HG03039 (cell line): ENCODE measurements at regions not wholly inside any gene's neighbourhood (a gene's known extent, or its start where the extent isn't known, plus 50 kb on each side); places are given as distances from the start of the nearest gene placed in this dataset.
"Not testable (repeated sequence)": the region's sequence is repeated elsewhere in the genome, so short reads cannot be mapped to it uniquely, and the experiment has no call there.

Experiments used
- ATAC-seq: cut with Tn5 transposase; IDR thresholded peaks from one replicate; pipeline ENCODE4 v1.9.1; 2021; ENCODE audit warnings: mild to moderate bottlenecking, moderate library complexity; ENCODE audit not compliant: unreplicated experiment

DNA sequence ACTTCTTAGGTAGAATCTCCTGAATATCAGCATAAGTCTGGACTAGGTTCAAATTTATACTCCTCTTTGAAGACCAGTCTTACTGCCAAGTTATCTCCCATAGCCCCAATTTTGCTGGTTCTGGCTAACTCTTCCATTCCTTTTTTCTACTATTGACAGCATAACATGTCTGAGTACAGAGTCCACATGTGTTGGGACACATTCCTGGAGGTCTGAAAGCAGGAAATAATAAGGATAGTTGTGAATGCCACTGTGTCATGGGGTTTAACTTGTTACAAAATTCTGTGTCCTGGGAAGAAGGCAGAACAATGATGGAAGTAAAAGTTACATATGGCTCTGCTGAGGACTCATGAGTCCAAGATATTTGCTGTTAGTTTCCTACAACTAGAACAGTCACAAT lies 57.4 kb upstream of the ZBTB20 start:
- no peak for ATAC-seq

DNA sequence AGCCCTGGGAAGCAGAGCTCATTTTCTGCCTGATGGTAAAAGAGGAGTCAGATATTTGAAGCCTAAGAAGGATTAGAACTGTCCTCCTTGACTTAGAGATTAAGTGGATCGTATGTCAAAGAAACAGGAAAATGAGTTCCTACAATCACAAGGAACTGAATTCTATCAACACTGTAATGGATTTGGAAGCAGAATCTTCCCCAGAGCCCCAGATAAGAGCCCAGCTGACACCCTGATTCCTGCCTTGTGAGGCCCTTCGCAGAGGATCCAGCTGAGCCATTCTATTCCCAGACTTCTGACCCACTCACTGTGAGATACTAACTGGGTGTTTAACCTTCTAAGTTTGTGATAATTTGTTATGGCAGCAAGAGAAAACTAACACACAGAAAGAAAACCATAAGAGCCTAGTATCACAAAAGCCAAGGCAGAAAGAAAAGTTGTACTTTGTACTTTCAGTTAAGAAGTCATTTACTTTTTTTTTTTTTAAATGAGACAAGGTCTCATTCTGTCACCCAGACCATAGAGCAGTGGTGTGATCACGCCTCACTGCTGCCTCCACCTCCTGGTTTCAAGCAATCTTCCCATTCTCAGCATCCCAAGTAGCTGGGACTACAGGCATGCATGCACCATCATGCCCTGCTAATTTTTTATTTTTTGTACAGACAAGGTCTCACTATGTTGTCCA lies 61.1 kb upstream of the ZBTB20 start:
- ATAC-seq, result no peak

DNA sequence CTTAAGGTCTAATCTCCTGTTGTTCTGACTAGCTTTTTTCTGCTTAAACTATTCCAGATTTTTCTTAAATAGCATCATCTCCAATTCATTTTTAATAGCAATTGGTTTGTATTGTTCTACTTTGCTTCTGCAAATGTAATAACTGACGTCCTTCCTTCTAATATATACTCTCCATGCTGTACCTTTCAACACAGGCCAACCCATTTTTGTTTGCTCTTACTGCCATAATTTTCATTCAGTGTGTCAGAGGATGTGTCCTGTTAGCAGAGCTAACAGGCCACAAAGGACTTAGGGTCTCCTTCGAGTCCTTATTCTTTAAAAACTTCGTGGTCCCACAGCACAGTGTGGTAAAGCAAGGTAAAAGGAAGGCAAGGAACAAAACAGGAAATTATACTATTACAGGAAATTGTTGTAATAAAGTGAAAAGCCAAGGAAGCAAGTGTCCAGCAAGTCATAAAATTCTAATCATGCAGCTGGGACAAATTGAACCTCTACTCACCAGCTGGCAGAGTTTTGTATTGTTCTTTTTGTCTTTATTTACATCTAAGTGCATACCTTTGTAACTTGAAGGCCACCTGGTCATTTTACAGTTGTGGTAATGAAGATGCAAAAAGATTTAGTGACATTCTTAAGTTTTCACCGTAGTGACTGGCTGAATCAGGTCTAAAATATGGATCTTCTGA lies 64.9 kb upstream of the ZBTB20 start:
- ATAC-seq, result no peak

DNA sequence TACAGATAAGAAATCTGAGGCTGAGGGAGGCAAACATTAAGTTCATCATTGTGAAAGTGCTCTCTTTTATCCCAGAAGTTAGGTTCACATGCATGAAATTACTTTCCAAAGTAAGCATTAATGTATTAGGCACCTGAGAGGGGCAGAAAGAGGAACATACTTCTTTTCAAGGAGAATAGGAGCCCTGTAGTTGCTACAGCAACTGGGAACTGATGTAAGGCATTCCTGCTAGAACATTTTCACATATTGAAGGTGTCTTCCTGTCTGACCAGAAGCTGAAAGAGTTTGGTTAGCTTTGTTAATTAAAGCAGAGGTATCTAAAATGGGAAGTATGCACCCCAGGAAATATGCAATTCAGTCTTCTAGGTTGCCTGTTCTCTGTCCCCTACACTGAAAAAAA lies 65.5 kb upstream of the ZBTB20 start:
- no peak for ATAC-seq

DNA sequence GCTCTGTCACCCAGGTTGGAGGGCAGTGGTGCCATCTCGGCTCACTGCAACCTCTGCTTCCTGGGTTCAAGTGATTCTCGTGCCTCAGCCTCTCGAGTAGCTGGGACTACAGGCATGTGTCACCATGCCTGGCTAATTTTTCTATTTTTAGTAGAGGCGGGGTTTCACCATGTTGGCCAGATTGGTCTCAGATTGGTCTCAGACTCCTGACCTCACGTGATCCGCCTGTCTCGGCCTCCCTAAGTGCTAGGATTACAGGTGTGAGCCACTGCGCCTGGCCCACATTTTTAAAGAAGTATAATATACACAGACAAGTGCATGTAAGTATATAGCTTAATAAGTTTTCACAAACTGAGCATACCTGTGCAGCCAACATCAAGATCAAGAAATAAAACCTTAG lies 66.0 kb upstream of the ZBTB20 start:
- not testable (repeated sequence) for ATAC-seq

DNA sequence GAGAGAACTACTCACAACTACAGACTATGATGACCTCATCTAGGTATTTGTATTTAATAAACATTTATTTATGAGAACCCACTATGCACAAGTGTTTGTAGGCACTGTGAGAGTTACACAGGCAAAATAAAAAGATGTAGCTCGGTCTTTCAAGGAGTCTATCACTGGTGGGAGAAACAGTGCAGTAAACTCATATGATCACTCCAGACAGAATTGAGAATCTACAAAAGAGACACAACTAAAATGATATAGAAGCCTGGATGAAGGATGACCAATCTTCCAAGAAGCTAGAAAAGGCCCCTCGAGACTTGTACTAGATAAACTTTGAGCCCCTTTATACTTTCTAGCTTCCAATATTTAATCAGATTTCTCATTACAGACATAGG lies 70.2 kb upstream of the ZBTB20 start:
- ATAC-seq, result no peak

DNA sequence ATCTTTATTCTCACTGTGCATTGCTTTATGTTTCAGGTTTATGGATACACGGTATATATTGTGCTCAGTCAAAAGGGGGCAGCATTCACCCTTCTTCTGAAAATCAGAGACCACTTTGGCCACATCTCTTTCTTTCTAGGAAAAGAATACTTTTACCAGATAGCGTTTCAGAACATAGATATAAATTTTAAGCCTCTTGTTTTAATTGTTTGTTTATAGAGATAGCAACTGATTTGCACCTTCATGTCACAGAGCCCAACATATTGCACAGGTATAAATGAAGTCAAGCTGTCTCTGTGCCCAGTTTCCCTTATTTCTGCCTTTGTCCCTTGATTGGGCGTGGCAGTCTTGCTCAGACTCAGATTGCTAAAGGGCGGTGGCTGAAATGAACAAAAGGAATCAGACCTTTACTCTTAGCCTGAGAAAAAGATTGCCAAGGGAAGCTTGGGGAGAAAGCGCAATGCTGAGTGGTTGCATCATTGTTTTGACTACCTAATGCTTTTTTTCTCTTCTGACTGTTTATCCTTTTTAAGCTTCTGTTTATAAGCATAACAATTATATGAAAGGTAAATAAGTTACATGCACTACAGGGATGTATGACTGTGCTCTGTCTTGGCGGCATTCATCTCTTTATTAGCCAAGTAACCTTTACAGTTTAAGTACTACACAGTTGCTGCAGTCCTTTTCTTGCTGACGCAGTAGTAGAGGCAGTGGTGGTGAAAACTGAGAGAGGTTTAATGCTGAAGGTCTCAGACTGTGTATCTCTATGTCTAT lies 70.8 kb upstream of the ZBTB20 start:
- ATAC-seq, result no peak

DNA sequence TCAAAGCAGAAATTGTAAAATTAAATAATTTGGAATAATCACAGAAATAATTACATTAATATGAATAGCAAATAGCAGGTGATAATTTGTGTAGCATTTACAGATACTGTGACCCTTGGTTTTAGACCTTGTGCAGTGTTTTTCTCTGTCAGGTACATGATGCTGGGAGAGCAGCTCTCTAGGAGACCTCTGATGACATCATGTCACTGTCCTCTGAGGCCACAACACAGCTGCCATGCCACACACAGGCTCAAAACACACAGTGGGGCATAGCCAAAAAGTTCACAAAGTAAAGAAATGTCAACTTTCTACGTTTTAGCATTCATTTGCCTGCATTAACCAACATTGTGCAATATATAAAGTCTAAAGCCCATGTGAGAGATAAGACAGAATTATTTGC lies 71.8 kb upstream of the ZBTB20 start:
- ATAC-seq, result no peak

DNA sequence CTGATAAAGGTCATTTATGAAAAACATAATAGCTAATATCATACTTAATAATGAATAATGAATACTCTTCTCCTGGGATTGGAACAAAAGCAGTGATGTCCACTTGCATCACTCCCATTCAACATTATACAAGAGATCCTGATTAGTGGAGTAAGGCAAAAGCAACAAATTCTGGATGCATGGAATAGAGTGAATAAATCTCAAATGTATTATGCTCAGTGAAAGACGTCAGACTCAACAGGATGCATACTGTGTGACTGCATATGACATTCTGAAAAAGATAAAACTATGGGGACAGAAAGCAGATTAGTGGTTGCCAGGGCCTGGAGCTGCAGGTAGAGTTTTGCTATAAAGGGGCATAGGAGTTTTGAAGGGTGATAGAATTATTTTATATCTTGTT lies 77.6 kb upstream of the ZBTB20 start:
- ATAC-seq, result no peak

DNA sequence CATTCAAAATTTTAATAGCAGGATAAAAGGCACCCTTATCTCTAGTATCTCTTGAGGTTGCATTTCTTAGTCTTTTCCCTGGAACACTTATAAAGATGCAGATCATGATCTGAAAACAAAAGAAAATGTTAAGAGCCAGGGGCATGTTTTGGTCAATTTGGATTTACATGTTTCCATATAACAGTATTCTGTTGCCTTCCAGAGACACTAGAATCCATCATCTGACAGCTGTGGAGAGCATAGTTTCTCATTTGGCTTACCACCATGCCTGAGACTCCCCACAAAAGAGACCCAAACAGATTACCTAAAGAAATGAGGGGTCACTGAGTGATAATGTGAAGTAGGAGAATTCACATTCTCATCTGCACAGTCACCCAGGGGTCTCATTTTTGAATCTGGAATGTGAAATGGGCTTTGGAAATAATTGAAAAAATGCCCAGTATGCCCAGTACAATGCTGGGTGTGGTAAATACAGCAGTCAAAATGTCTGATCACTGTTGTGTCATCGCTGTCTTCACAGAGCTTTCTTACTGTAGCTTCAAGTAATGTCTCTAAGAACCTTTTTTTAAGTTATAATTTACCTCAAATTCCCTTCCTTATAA lies 79.9 kb upstream of the ZBTB20 start:
- ATAC-seq, result no peak

DNA sequence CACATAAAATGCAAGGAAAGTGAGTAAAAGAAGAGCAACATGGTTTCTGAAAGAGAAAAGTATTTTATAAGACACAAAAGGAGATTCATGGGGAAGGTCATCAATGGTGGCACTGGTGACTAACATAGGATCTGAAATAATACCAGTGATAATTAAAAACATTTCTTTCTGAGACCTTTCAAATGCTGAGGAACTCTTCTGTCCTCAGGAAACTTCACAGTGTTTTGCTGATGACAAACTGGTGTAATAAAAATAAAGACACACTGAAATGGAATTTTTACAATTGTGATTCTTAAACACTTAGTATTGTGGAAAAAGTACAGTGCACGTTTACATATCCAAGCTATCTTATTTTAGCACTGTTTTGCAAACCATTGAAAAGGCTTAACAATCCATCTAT lies 80.4 kb upstream of the ZBTB20 start:
- ATAC-seq, result no peak

DNA sequence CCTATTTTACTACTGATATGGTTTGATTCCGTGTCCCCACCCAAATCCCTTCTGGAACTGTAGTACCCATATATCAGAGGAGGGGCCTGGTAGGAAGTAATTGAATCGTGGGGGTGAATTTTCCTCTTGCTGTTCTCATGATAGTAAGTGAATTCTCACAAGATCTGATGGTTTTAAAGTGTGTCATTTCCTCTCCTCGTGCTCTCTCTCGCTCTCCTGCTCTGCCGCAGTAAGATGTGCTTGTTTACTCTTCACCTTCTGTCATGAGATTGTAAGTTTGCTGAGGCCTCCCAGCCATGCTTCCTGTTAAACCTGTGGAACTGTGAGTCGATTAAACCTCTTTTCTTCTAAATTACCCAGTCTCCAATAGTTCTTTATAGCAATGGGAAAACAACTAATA lies 81.2 kb upstream of the ZBTB20 start:
- no peak for ATAC-seq

DNA sequence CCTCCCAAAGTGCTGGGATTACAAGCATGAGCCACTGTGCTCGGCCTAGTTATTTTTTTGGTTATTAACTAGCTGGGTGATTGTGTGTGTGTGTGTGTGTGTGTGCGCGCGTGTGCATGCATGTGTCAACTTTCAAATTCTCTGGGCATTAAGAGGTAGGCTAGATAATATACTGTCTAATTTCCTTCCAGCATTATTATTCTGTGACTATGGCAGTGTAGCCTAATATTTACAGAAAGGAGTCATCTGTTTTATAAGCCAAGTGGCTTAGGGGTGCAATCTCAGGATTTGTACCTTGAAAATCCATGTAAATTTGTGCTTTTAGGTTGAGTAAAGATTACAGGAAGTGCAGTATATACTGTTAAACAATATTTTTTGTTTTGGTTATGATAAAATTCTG lies 85.1 kb upstream of the ZBTB20 start:
- ATAC-seq, result no peak

DNA sequence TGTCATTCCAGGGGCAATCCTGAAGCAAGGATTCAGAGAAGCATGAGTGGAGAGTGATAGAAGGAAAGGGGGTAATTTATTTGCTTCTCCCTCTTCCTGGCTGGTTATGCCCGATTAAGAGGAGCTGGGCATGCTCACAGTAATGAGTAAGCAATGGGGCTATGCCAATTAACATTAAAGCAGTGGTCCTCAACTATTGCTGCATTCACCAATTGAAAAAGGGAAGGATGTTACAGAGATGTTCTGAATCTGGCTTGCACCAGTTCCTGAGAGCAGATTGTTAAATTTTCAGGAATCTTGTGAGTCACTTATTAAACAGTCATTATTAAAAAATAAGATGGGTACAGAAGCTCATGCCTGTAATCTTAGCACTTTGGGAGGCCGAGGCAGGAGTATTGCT lies 85.9 kb upstream of the ZBTB20 start:
- no peak for ATAC-seq

DNA sequence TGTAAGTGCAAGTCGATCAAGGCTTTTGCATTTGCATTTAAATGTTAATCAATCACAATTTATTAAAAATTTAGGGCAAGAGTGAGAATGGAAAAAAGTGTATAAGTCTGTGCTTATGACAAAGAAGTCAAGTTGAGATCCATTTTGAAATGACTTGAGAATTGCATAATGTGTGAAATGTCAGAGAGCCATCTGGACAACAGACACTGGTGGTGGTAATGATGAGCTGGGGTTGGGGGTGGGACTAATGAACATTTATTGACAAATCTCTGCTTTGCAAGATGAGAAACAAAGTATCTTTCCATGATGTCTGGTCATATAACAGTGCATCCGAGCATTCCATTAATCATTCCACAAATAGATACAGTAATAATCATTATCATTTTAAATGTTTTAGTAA lies 89.4 kb upstream of the ZBTB20 start:
- no peak for ATAC-seq

DNA sequence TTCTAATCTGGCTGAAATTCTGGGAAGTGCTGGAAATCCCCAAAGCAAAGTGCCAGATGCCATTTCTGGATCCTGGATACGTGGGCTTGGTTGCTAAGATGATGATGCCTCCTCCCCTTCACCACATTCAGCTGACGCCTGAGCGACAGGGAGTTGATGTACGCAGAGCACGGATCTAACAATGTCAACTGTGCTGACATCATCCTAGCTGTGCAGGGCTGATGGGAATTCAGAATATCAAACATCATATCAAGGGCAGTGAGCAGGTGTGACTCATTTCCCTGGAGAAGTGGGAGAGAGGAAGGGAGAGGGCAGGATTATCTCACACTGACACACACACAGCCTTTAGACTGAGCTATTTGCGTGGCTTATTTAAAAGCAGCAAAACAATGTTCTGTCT lies 92.6 kb upstream of the ZBTB20 start:
- ATAC-seq, result no peak

DNA sequence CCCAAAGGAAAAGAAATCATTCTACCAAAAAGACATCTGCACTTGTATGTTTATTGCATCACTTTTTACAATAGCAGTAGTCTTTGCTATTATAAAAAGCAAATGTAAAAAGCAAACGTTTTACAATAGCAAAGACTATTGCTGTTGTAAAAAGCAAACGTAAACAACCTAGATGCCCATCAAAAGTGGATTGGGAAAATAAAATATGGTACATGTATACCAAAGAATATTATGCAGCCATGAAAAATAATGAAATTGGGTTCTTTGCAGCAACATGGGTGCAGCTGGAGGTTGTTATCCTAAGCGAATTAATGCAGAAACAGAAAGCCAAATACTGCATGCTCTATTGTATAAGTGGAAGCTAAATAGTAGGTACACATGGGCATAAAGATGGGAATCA lies 97.3 kb upstream of the ZBTB20 start:
- no peak for ATAC-seq

DNA sequence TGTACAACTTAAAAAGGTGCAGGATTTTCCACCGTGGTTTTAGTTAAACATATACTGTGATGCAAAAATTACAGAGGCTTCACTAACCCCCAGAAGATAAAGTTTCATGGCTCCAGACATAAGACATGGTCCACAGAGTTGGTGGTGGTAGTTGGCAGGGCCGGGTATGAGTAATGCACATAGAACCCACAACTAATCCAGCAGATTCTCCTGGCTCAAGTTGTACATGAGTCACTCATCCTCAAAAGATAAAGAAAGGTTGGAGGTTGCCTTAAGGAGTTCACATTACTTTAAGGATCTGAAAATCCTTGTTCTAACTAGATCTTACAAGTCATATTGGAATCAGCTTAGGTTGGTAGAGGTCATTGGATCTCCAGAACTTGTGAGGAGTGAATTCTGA lies 98.3 kb upstream of the ZBTB20 start:
- ATAC-seq, result no peak

DNA sequence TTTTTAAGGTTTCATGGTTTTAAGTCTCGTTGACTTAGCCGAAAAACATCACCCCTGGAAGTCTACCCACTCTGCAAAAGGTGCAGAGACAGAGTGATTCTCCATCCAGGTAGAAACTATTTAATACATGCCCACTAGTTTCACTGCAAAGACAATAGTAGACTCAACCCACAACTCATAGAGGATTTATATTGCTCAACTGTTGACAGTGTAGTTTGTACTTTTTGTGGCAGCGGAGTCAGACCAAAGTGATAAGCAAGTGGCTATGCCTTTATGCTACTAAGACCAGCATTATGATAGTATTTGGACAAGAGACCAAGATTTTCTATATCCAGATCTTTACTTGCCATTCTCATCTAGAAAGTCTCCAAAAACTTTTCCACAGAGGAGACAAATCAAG lies 98.8 kb upstream of the ZBTB20 start:
- ATAC-seq, result no peak

DNA sequence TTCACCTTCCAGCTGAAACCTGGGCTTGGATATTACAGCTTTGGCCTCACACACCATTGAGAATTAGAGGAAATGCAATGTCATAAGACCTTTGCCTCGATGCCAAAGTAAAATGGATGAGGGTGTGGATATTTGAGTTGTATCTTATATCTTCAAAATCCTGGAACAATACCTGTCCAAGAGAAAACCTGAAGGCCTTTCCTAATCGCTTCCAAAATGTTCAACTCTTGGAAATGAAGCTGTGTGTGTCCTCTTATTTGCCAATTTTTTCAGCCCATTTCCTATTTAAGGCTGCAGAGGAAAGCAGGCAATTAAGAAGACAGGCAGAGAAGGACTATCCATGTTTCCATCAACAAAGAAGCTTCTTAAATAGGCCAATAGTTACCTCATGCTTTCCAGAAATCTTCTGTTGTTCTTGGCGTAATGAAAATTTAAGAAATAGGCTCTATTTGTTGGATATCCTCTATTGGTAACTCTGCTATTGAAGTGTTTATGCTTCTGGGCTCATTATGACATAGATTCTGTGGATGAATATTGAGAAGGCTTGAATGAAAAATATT lies 99.5 kb upstream of the ZBTB20 start:
- ATAC-seq, result no peak

DNA sequence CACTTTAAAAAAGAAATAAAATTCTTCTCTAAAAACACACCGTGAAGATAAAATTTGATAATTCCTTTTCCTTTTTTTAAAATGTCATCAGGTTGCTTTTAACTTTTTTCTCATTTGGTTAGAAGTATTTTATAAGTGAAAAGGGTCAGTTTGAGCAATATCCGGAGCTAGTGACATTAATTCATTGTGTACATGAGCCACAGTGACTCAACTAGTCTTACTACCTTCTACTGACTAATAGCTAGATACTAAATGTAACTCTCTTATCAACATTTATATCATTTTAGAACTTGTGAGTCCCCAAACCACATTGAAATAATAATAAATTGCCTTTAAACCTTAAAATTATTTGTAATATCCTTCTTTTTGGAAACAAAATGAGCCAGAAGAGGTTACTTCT lies 101.2 kb upstream of the ZBTB20 start:
- no peak for ATAC-seq

DNA sequence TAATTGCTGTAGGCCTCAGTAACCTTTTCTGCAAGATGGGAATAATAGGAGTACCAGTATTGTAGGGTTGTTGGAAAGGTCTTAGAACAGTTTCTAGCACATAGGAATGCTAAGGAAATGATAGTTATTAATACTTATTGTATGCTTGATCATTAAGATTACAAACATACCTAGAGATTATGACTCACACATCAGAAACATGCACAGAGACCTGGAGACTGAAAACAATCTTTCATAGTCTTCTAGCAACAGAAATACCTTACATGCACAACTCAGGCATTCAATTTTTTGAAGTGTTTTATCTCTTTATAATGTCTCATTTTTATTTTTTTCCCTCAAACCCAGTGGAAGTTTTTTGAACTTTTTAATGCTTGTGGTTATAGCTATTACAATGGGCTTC lies 104.4 kb upstream of the ZBTB20 start:
- ATAC-seq, result no peak
